D721Med (cell line): ENCODE measurements at regions not wholly inside any gene's neighbourhood (a gene's known extent, or its start where the extent isn't known, plus 50 kb on each side); places are given as distances from the start of the nearest gene placed in this dataset.

Source experiments
- DNase-seq: peaks from one replicate; pipeline ENCODE4 v3.0.0; 2011; ENCODE audit warnings: low spot score; ENCODE audit not compliant: insufficient read length
- FAIRE-seq: peaks from 2 replicates; lab custom pipeline; 2011; peaks lifted over from hg19 to GRCh38; lab: Jason Lieb, UNC
- CTCF ChIP-seq: IDR thresholded peaks from 2 replicates; pipeline ENCODE4 v1.5.1; 2012; ENCODE audit warnings: mild to moderate bottlenecking, control low read depth; ENCODE audit not compliant: insufficient read depth; ENCODE audit errors: missing control alignments

- no peak for TF ChIP-seq CTCF
- no peak for FAIRE-seq
- no peak for DNase-seq
Observed at GRCh38 chr3:67876261-67876660, 221.8 kb upstream of the SUCLG2 start.

GRCh38 chr3:67875858-67876257 lies 221.4 kb upstream of the SUCLG2 start:
- DNase-seq, result no peak
- TF ChIP-seq CTCF, result no peak
- FAIRE-seq, result no peak

- TF ChIP-seq CTCF, result no peak
- FAIRE-seq (no peak), DNase-seq (no peak)
Observed at GRCh38 chr3:67875338-67875737, 220.9 kb upstream of the SUCLG2 start.

GRCh38 chr3:67870477-67870876 lies 216.1 kb upstream of the SUCLG2 start:
- DNase-seq (no peak), FAIRE-seq (no peak)
- TF ChIP-seq CTCF, result no peak

GRCh38 chr3:67866571-67866970 lies 212.2 kb upstream of the SUCLG2 start:
- no peak for FAIRE-seq
- no peak for TF ChIP-seq CTCF
- DNase-seq, result no peak

- DNase-seq, result no peak
- FAIRE-seq, result no peak
- TF ChIP-seq CTCF, result no peak
Observed at GRCh38 chr3:67864587-67865183, 210.3 kb upstream of the SUCLG2 start.

GRCh38 chr3:67863869-67864268 lies 209.5 kb upstream of the SUCLG2 start:
- no peak for FAIRE-seq

More at GRCh38 chr3:67863869-67864268, 209.5 kb upstream of the SUCLG2 start:
- peak; percentile 35 for TF ChIP-seq CTCF
- no peak for DNase-seq
